ENCODE measurements at regions not wholly inside any gene's neighbourhood (a gene's known extent, or its start where the extent isn't known, plus 50 kb on each side); places are given as distances from the start of the nearest gene placed in this dataset.

- Histone ChIP-seq H3K36me3 (ENCODE audit: control insufficient read depth, insufficient read depth, low read length) (no peaks in the 10 kb centered on the region), H3K27me3 (ENCODE audit: control insufficient read depth, insufficient read depth, low read length) (no peaks in the 10 kb centered on the region), H3K27ac (ENCODE audit: low read length) (no peak overlapping the region), H3K4me3 (ENCODE audit: low read length) (no peak overlapping the region), H3K4me1 (ENCODE audit: control insufficient read depth, insufficient read depth, low read length) (no peaks in the 10 kb centered on the region), H3K9me3 (ENCODE audit: control insufficient read depth, insufficient read depth, low read length) (no peaks in the 10 kb centered on the region)
- no CpG with 5 or more reads among the region's 4 CpGs for WGBS (ENCODE audit: insufficient coverage, insufficient read length)
- DNase-seq (ENCODE audit: low read depth, low spot score): no peak
Measured at GRCh38 chr2:66839551-66840320, 404.8 kb downstream of the MEIS1 start.

DNA sequence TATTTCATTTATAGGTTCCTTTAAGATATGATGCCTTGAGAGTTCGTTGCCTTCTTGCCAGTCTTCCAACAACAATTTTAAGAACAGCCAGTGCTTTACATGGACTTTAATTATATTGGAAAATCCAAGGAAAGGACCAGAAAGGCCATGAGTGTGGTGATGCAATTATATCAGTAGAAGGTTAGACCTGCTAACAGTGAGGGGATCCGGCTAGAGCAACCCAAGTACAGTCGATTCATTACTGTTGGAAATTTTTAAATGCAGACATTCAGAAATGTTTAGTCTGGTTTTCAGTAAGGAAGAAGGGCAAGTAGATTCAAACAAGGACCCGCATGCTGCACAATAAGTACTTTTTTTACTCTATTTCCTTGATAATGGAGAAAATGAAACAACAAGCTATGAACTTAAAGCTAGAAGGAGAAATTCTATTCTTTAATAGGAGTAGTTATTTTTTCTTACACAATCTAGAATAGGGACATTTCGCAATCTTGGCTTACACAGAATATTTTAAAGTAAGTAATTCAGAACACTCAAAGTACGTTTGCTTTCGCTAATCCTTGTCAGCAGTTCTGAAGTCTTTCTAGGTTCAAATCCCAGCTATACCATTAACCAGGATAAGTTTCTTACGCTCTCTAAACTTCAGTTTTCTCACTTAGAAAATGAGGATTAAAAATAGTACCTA lies 405.5 kb downstream of the MEIS1 start:
- H3K27ac ChIP-seq (ENCODE audit: low read length): no peak overlapping the region
- H3K4me3 ChIP-seq (ENCODE audit: low read length): no peak overlapping the region

DNA sequence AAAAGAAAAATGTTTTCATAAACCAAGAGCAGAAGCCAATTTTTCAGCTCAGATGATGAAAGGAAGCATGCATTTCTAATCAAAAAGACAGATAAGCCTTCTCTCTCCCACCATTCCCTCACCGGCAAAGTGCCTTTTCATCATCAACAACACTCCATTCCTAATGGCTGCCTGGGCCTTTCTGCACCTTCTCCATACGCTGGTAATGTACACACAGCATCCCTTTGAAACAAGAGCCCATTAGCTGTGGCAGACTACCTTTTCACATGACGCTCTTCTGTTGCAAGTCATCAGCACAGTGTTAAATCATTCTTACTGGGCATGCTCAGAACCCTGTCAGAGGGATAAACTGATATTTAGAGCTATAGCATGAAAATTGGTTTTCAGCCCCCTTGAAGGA lies 408.9 kb downstream of the MEIS1 start:
- no peaks in the 10 kb centered on the region for H3K9me3 ChIP-seq (ENCODE audit: control insufficient read depth, insufficient read depth, low read length)
- DNase-seq (ENCODE audit: low read depth, low spot score): no peak
- no CpG with 5 or more reads among the region's 3 CpGs for WGBS (ENCODE audit: insufficient coverage, insufficient read length)
- no peaks in the 10 kb centered on the region for H3K27me3 ChIP-seq (ENCODE audit: control insufficient read depth, insufficient read depth, low read length)
- H3K36me3 ChIP-seq (ENCODE audit: control insufficient read depth, insufficient read depth, low read length): no peaks in the 10 kb centered on the region
- H3K4me1 ChIP-seq (ENCODE audit: control insufficient read depth, insufficient read depth, low read length): no peaks in the 10 kb centered on the region
- no peak overlapping the region for H3K4me3 ChIP-seq (ENCODE audit: low read length)
- H3K27ac ChIP-seq (ENCODE audit: low read length): no peak overlapping the region

More for the DNA sequence above, 405.5 kb downstream of the MEIS1 start:
- no peak for DNase-seq (ENCODE audit: low read depth, low spot score)
- Histone ChIP-seq H3K27me3 (ENCODE audit: control insufficient read depth, insufficient read depth, low read length) (no peaks in the 10 kb centered on the region), H3K9me3 (ENCODE audit: control insufficient read depth, insufficient read depth, low read length) (no peaks in the 10 kb centered on the region), H3K36me3 (ENCODE audit: control insufficient read depth, insufficient read depth, low read length) (no peaks in the 10 kb centered on the region), H3K4me1 (ENCODE audit: control insufficient read depth, insufficient read depth, low read length) (no peaks in the 10 kb centered on the region)
- no CpG with 5 or more reads among the region's 8 CpGs for WGBS (ENCODE audit: insufficient coverage, insufficient read length)

GRCh38 chr2:66845307-66845706 lies 410.4 kb downstream of the MEIS1 start:
- no peak overlapping the region for H3K27ac ChIP-seq (ENCODE audit: low read length)
- no CpG with 5 or more reads among the region's 2 CpGs for WGBS (ENCODE audit: insufficient coverage, insufficient read length)
- no peak overlapping the region for H3K4me3 ChIP-seq (ENCODE audit: low read length)
- H3K27me3 ChIP-seq (ENCODE audit: control insufficient read depth, insufficient read depth, low read length): no peaks in the 10 kb centered on the region
- no peaks in the 10 kb centered on the region for H3K4me1 ChIP-seq (ENCODE audit: control insufficient read depth, insufficient read depth, low read length)
- H3K36me3 ChIP-seq (ENCODE audit: control insufficient read depth, insufficient read depth, low read length): no peaks in the 10 kb centered on the region
- H3K9me3 ChIP-seq (ENCODE audit: control insufficient read depth, insufficient read depth, low read length): no peaks in the 10 kb centered on the region
- no peak for DNase-seq (ENCODE audit: low read depth, low spot score)

GRCh38 chr2:66846887-66847286 lies 412.0 kb downstream of the MEIS1 start:
- no CpG with 5 or more reads among the region's 2 CpGs for WGBS (ENCODE audit: insufficient coverage, insufficient read length)

DNA sequence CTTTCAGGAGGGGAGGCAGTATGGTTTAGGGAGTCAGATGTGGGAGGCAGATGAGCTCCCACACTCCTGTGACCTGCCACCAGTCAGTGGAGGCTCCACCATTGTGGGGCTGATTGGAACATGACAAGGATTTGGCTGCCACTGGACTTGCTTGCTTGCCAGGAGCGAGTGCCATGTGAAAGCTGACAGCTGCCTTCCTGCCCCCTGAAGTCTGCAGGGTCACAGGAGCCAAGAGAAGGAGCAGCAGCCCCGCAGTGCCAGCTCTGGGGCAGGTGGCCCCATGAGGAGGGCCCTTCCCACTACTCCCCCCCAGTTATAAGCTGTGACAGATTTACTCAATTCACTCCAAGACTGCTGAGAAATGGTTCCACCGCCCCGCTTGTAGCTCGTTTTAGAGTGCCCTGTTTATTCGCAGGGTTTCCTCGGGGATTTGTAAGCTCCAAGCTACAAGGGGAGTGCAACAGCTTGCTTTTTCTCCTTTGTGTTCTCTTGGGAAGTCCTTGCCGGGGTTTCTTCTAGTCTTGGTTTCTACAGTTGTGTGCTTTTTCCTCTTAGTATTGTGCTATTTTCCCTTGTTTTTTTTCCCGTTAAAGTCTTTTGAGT lies 414.3 kb downstream of the MEIS1 start:
- DNase-seq (ENCODE audit: low read depth, low spot score): no peak
- H3K4me1 ChIP-seq (ENCODE audit: control insufficient read depth, insufficient read depth, low read length): no peaks in the 10 kb centered on the region
- H3K4me3 ChIP-seq (ENCODE audit: low read length): no peak overlapping the region
- no peaks in the 10 kb centered on the region for H3K36me3 ChIP-seq (ENCODE audit: control insufficient read depth, insufficient read depth, low read length)
- no CpG with 5 or more reads among the region's 9 CpGs for WGBS (ENCODE audit: insufficient coverage, insufficient read length)
- no peak overlapping the region for H3K27ac ChIP-seq (ENCODE audit: low read length)
- H3K9me3 ChIP-seq (ENCODE audit: control insufficient read depth, insufficient read depth, low read length): no peaks in the 10 kb centered on the region
- H3K27me3 ChIP-seq (ENCODE audit: control insufficient read depth, insufficient read depth, low read length): no peaks in the 10 kb centered on the region

More at GRCh38 chr2:66846887-66847286, 412.0 kb downstream of the MEIS1 start:
- Histone ChIP-seq H3K36me3 (ENCODE audit: control insufficient read depth, insufficient read depth, low read length) (no peaks in the 10 kb centered on the region), H3K9me3 (ENCODE audit: control insufficient read depth, insufficient read depth, low read length) (no peaks in the 10 kb centered on the region), H3K4me1 (ENCODE audit: control insufficient read depth, insufficient read depth, low read length) (no peaks in the 10 kb centered on the region), H3K27ac (ENCODE audit: low read length) (no peak overlapping the region), H3K27me3 (ENCODE audit: control insufficient read depth, insufficient read depth, low read length) (no peaks in the 10 kb centered on the region), H3K4me3 (ENCODE audit: low read length) (no peak overlapping the region)
- no peak for DNase-seq (ENCODE audit: low read depth, low spot score)

- Histone ChIP-seq H3K27ac (ENCODE audit: low read length) (no peak overlapping the region), H3K4me1 (ENCODE audit: control insufficient read depth, insufficient read depth, low read length) (no peaks in the 10 kb centered on the region), H3K9me3 (ENCODE audit: control insufficient read depth, insufficient read depth, low read length) (no peaks in the 10 kb centered on the region), H3K27me3 (ENCODE audit: control insufficient read depth, insufficient read depth, low read length) (no peaks in the 10 kb centered on the region), H3K36me3 (ENCODE audit: control insufficient read depth, insufficient read depth, low read length) (no peaks in the 10 kb centered on the region), H3K4me3 (ENCODE audit: low read length) (no peak overlapping the region)
- DNase-seq (ENCODE audit: low read depth, low spot score): no peak
- no CpG with 5 or more reads among the region's 10 CpGs for WGBS (ENCODE audit: insufficient coverage, insufficient read length)
Measured at GRCh38 chr2:66850376-66850775, 415.5 kb downstream of the MEIS1 start.

GRCh38 chr2:66851449-66851872 lies 416.5 kb downstream of the MEIS1 start:
- WGBS (ENCODE audit: insufficient coverage, insufficient read length): no CpG with 5 or more reads among the region's 1 CpG
- no peaks in the 10 kb centered on the region for H3K27me3 ChIP-seq (ENCODE audit: control insufficient read depth, insufficient read depth, low read length)
- no peaks in the 10 kb centered on the region for H3K36me3 ChIP-seq (ENCODE audit: control insufficient read depth, insufficient read depth, low read length)
- DNase-seq (ENCODE audit: low read depth, low spot score): no peak
- no peak overlapping the region for H3K27ac ChIP-seq (ENCODE audit: low read length)
- H3K4me1 ChIP-seq (ENCODE audit: control insufficient read depth, insufficient read depth, low read length): no peaks in the 10 kb centered on the region
- H3K4me3 ChIP-seq (ENCODE audit: low read length): no peak overlapping the region
- no peaks in the 10 kb centered on the region for H3K9me3 ChIP-seq (ENCODE audit: control insufficient read depth, insufficient read depth, low read length)

DNA sequence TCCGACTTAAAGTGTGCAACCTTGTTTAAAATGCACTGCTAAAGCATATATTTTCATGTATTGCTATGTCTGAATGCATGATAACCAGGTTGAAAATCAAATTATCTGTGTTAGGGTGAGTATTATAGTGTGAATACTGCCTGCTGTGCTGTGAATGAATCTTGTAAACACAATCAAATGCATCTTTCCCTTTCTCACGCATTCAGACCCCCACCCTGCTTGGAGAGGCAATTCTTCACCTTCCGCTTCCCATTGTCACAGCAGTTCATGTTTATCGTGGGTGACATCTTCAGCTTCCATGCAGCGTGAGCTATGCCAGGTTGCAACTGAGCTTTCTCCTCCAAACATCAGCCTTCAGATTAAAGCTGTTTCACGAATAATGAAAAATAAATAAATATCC lies 418.0 kb downstream of the MEIS1 start:
- Histone ChIP-seq H3K9me3 (ENCODE audit: control insufficient read depth, insufficient read depth, low read length) (no peaks in the 10 kb centered on the region), H3K27me3 (ENCODE audit: control insufficient read depth, insufficient read depth, low read length) (no peaks in the 10 kb centered on the region), H3K4me1 (ENCODE audit: control insufficient read depth, insufficient read depth, low read length) (no peaks in the 10 kb centered on the region)

DNA sequence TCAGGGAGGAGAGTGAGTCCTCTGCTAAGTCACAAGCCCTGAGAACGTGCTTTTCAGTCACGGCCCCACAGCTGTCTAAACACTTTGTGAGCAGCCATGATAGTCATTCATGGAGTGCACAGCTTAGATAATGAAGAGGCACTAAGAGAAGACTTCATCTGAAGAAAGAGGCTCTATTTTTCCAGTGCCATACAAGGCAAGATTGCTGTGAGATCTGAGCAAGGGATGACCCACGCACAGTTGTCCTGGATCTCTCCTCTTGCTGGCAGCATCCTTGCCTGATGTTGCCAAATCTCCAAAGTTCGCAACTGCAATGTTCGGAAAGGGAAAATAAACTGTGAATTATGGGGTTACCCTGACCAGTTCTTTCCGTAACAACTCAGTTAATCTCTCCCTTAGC lies 418.7 kb downstream of the MEIS1 start:
- Histone ChIP-seq H3K27ac (ENCODE audit: low read length) (no peak overlapping the region), H3K4me1 (ENCODE audit: control insufficient read depth, insufficient read depth, low read length) (no peaks in the 10 kb centered on the region), H3K36me3 (ENCODE audit: control insufficient read depth, insufficient read depth, low read length) (no peaks in the 10 kb centered on the region), H3K27me3 (ENCODE audit: control insufficient read depth, insufficient read depth, low read length) (no peaks in the 10 kb centered on the region), H3K4me3 (ENCODE audit: low read length) (no peak overlapping the region), H3K9me3 (ENCODE audit: control insufficient read depth, insufficient read depth, low read length) (no peaks in the 10 kb centered on the region)
- no CpG with 5 or more reads among the region's 6 CpGs for WGBS (ENCODE audit: insufficient coverage, insufficient read length)
- DNase-seq (ENCODE audit: low read depth, low spot score): no peak

More for the DNA sequence above, 418.0 kb downstream of the MEIS1 start:
- Histone ChIP-seq H3K36me3 (ENCODE audit: control insufficient read depth, insufficient read depth, low read length) (no peaks in the 10 kb centered on the region), H3K4me3 (ENCODE audit: low read length) (no peak overlapping the region), H3K27ac (ENCODE audit: low read length) (no peak overlapping the region)
- no CpG with 5 or more reads among the region's 6 CpGs for WGBS (ENCODE audit: insufficient coverage, insufficient read length)
- no peak for DNase-seq (ENCODE audit: low read depth, low spot score)

Data from iPS DF 6.9 (cell line).